ENCODE measurements at regions not wholly inside any gene's neighbourhood (a gene's known extent, or its start where the extent isn't known, plus 50 kb on each side); places are given as distances from the start of the nearest gene placed in this dataset.

DNA sequence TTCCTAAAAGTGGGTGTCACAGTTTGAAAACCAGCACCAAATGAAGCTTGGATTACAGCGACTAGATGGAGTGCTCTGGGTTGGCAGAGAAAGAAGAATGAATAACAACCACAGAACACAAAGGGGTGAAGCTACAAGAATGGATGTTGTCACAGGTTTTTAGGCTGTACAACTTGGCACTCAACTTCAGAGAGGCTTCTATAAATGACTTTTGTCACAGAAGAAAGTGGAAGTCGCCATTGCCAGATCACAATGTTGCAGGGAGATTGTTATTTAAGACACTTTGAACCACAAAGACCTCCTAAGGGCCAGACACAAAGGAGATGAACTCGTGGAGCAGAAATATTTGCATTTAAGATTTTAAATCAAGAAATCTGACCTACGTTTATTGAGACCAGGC lies 354.2 kb downstream of the CDH7 start:
- TF ChIP-seq, protein P1, sequence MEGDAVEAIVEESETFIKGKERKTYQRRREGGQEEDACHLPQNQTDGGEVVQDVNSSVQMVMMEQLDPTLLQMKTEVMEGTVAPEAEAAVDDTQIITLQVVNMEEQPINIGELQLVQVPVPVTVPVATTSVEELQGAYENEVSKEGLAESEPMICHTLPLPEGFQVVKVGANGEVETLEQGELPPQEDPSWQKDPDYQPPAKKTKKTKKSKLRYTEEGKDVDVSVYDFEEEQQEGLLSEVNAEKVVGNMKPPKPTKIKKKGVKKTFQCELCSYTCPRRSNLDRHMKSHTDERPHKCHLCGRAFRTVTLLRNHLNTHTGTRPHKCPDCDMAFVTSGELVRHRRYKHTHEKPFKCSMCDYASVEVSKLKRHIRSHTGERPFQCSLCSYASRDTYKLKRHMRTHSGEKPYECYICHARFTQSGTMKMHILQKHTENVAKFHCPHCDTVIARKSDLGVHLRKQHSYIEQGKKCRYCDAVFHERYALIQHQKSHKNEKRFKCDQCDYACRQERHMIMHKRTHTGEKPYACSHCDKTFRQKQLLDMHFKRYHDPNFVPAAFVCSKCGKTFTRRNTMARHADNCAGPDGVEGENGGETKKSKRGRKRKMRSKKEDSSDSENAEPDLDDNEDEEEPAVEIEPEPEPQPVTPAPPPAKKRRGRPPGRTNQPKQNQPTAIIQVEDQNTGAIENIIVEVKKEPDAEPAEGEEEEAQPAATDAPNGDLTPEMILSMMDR (IDR thresholded peaks at IDR 0.05; ENCODE audit: borderline replicate concordance, insufficient read depth, low read depth, low read length): no peak

DNA sequence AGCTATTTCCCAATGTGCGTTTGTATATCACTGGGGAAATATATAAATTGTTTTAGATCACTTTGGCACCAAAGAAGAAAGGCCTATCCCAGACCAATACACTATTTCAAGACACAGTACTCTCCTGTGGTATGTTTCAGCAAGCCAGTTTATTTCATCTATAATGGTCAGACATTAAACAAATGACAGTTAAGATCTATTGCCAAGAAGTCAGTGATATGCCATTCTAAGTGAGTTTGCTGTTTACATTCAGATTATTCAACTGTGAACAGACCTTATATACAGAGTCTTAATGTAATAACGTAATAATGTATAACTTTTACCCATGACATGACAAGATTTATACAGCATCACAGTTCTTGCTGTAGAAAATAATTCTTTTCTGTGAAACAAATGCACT lies 352.7 kb downstream of the CDH7 start:
- TF ChIP-seq, protein P1 (IDR thresholded peaks at IDR 0.05; ENCODE audit: borderline replicate concordance, insufficient read depth, low read depth, low read length): no peak
- H3K4me3 ChIP-seq (ENCODE audit: low read depth, low read length): no peak overlapping the region

More for the DNA sequence above, 354.2 kb downstream of the CDH7 start:
- H3K4me3 ChIP-seq (ENCODE audit: low read depth, low read length): no peak overlapping the region

DNA sequence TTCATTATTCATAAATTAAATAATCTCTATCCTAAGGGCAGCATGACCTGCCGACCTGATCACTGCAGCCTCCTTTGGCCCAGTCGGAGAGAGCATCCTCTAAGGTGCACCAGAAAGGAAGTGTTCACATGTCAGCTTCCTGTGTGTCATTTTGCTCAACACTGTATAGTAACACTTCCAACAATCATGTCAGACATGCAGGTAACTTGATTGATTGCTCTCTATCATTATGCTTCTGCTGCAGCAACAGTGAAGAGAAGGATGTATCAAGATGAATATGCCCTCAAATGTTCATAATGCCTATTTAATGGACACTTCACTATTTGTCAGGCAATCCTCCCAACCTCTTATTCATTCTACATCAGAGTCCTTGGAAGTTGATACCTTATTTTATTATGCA lies 332.3 kb downstream of the CDH7 start:
- TF ChIP-seq, protein P1 (IDR thresholded peaks at IDR 0.05; ENCODE audit: borderline replicate concordance, insufficient read depth, low read depth, low read length): no peak
- H3K4me3 ChIP-seq (ENCODE audit: low read depth, low read length): no peak overlapping the region

DNA sequence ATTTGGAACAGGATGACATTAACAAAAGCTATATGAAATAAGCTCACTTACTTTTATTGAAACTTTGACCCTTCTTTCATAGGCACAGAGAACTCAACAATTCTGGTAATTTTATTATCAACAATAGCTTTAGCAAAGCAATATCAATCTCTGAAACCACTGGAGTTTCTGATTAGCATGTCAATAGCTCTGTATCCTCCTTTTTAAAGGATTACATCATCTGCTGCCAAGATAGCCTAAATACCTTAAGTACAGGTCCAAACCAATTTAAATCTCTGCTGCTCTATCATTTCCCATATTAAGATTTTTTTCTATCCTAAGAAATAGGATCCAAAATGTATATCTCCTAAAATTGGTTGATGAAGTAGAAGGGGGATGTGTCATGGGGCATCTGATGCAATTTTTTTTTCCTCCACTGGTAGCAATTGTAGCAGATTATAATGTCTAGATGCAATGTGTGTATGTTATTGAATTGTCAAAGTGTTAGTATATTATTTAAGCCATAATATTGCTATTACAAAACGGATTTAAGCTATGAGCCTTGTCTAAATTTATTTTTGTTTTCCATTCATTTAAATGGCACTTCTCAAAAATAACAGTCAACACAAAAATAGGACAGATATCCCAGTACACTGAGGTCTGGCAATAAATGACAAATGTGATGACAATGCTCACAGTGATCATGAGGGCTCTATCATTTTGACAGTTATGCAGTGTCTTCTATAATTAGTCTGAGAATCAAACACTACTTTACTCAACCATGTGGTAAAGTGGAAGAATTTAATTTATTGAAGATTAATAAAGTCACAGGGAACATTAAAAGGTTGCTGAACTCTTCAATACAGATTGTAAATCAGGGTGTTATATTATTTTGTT lies 328.4 kb downstream of the CDH7 start:
- no peak overlapping the region for H3K4me3 ChIP-seq (ENCODE audit: low read depth, low read length)
- TF ChIP-seq, protein P1 (IDR thresholded peaks at IDR 0.05; ENCODE audit: borderline replicate concordance, insufficient read depth, low read depth, low read length): no peak

DNA sequence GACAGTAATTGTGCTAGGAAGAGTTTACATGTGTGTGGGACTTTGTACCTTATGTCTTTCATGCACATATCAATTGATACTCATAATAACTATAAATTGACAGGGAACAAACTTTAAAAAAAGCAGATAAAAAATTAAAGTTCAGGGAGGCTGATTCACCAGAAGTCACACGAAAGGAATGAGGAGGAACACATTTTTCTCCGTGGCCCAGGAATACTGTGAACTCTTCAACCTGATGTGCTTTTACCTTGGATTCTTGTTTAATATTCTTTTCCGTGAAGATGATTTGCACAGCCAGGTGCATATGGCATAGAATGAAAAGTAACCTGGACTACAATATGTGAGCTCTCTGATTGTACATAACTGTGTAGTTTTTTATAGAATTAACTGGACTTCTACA lies 326.3 kb downstream of the CDH7 start:
- no peak overlapping the region for H3K4me3 ChIP-seq (ENCODE audit: low read depth, low read length)
- TF ChIP-seq, protein P1 (IDR thresholded peaks at IDR 0.05; ENCODE audit: borderline replicate concordance, insufficient read depth, low read depth, low read length): no peak

DNA sequence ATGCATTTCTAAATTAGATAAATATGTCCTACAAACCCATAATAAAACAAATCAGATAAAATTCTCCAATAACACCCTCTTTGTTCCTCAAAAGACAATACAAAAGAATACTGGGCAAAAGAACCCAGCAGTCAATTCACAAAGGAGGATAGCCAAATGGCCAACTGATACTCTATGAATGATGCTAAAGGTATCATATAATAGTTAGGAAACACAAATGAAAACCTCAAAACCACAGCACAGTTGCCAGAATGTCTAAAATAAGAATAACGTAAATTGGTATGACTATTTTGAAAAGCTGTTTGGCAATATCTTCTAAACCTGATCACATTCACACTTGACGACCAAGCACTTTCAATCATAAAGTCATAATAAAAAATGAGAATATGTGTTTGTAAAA lies 315.4 kb downstream of the CDH7 start:
- H3K4me3 ChIP-seq (ENCODE audit: low read depth, low read length): no peak overlapping the region
- TF ChIP-seq, protein P1 (IDR thresholded peaks at IDR 0.05; ENCODE audit: borderline replicate concordance, insufficient read depth, low read depth, low read length): no peak

DNA sequence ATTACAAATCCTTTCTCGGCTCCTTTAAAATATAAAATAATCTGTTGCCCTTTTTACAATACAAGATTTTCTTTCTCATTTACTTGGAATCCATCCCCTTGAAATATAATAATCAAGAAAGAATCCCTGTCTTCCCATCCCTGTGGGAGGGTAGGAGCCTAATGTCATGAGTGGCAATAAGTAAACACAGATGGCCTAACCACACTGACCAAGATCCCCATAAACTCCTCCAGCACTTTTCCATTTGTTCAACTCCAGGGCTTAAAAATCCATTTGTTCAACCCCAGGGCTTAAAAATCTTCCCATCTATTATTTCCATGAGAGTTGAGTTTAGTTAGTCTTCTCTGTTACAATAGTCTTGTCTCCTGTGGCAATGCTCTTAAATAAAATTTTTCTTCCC lies 297.6 kb downstream of the CDH7 start:
- TF ChIP-seq, protein P1 (IDR thresholded peaks at IDR 0.05; ENCODE audit: borderline replicate concordance, insufficient read depth, low read depth, low read length): no peak
- H3K4me3 ChIP-seq (ENCODE audit: low read depth, low read length): no peak overlapping the region
